Endothelial cell of umbilical vein (primary cell): ENCODE measurements at regions not wholly inside any gene's neighbourhood (a gene's known extent, or its start where the extent isn't known, plus 50 kb on each side); places are given as distances from the start of the nearest gene placed in this dataset.

Experiments
- BruUV-seq: library from RNA; stranded (reverse); fragments of 400-500 nt; replicated peaks from 2 replicates; lab custom pipeline; 2021; lab: Mats Ljungman, UMichigan
- CTCF ChIA-PET: fragments of 300-600, 350-600 bp; sonication (Branson Sonifier 250); formaldehyde crosslinking; loops from one replicate; lab custom pipeline; 2021; ENCODE audit warnings: antibody characterized with exemption, inconsistent platforms; lab: Charles Lee
- POLR2A ChIA-PET: fragments of 300-600, 350-600 bp; sonication (Branson Sonifier 250); formaldehyde crosslinking; loops from one replicate; lab custom pipeline; 2021; ENCODE audit warnings: antibody characterized with exemption, inconsistent platforms; lab: Charles Lee
- DNase-seq: peaks from one replicate; pipeline ENCODE4 v3.0.0-alpha.2; 2011; ENCODE audit warnings: low read depth, low spot score
- FAIRE-seq: peaks from 2 replicates; lab custom pipeline; 2011; peaks lifted over from hg19 to GRCh38; lab: Jason Lieb, UNC
- H2AFZ ChIP-seq: 2 replicates; pipeline ENCODE4 v1.6.0; 2012; ENCODE audit warnings: low read depth, low read length, control low read depth, inconsistent platforms
- H3K27ac ChIP-seq: 2 replicates; pipeline ENCODE4 v1.5.1; 2011; ENCODE audit warnings: low read depth, mild to moderate bottlenecking, control low read depth, low read length, moderate library complexity; ENCODE audit not compliant: insufficient read depth
- H3K27me3 ChIP-seq, 2 experiments: 2 replicates each; pipeline versions ENCODE4 v1.6.0 to v1.6.1; 2011; ENCODE audit warnings: low read length in 2 of 2, mixed read lengths in 1 of 2; ENCODE audit not compliant: control insufficient read depth in 2 of 2, insufficient read depth in 2 of 2
- H3K36me3 ChIP-seq, 2 experiments: 2 replicates in 1 of 2; 3 replicates in 1 of 2; pipeline ENCODE4 v1.5.1; 2011; ENCODE audit warnings: low read length in 2 of 2, mild to moderate bottlenecking in 1 of 2, moderate library complexity in 1 of 2; ENCODE audit not compliant: control insufficient read depth in 2 of 2, insufficient read depth in 2 of 2; ENCODE audit errors: extremely low read depth in 1 of 2
- H3K4me1 ChIP-seq: 3 replicates; pipeline ENCODE4 v1.5.1; 2011; ENCODE audit warnings: mild to moderate bottlenecking, low read length; ENCODE audit not compliant: control insufficient read depth, insufficient read depth; ENCODE audit errors: extremely low read depth
- H3K4me2 ChIP-seq: 2 replicates; pipeline ENCODE4 v1.6.1; 2011; ENCODE audit warnings: low read length, control low read depth, mixed read lengths; ENCODE audit not compliant: insufficient read depth
- H3K4me3 ChIP-seq, 3 experiments: fragments of 200-600 bp in 1 of 3; sonication (generic), shearing (Covaris generic) in 1 of 3; replicated peaks in 1 of 3; 2 replicates each; pipeline ENCODE4 v1.5.1; 2011 to 2016; ENCODE audit warnings: control low read depth in 3 of 3, low read length in 3 of 3, mild to moderate bottlenecking in 2 of 3, inconsistent platforms in 1 of 3, low read depth in 1 of 3, moderate library complexity in 1 of 3; ENCODE audit not compliant: insufficient read depth in 1 of 3
- H3K79me2 ChIP-seq: 2 replicates; pipeline ENCODE4 v1.6.0; 2012; ENCODE audit warnings: low read length, inconsistent platforms; ENCODE audit not compliant: control insufficient read depth, insufficient read depth
- H3K9ac ChIP-seq: replicated peaks from 2 replicates; pipeline ENCODE3; 2011; ENCODE audit warnings: low read length, control low read depth; ENCODE audit not compliant: insufficient read depth; ENCODE audit errors: extremely low read depth
- H3K9me1 ChIP-seq: replicated peaks from 3 replicates; pipeline ENCODE4 v1.6.0; 2011; ENCODE audit warnings: mild to moderate bottlenecking, low read length; ENCODE audit not compliant: control insufficient read depth, insufficient read depth; ENCODE audit errors: extremely low read depth
- H3K9me3 ChIP-seq: replicated peaks from 2 replicates; pipeline ENCODE4 v1.5.1; 2012; ENCODE audit warnings: low read length, inconsistent platforms; ENCODE audit not compliant: control insufficient read depth, insufficient read depth
- H4K20me1 ChIP-seq: replicated peaks from 2 replicates; pipeline ENCODE3; 2011; ENCODE audit warnings: mild to moderate bottlenecking, low read length; ENCODE audit not compliant: control insufficient read depth, insufficient read depth; ENCODE audit errors: extremely low read depth
- EZH2 ChIP-seq: IDR thresholded peaks from 2 replicates; pipeline ENCODE4 v1.6.1; 2012; ENCODE audit warnings: borderline replicate concordance, low read depth, mild to moderate bottlenecking, moderate library complexity, low read length, inconsistent platforms; ENCODE audit not compliant: severe bottlenecking
- FOS ChIP-seq: IDR thresholded peaks from 2 replicates; pipeline ENCODE4 v1.6.1; 2011; ENCODE audit warnings: mild to moderate bottlenecking, low read length, moderate library complexity, borderline replicate concordance; ENCODE audit not compliant: insufficient read depth
- GATA2 ChIP-seq: IDR thresholded peaks from 2 replicates; pipeline ENCODE4 v1.7.0; 2011; ENCODE audit warnings: low read depth, mild to moderate bottlenecking, moderate library complexity, mixed read lengths, low read length; ENCODE audit not compliant: insufficient read length, insufficient read depth
- JUN ChIP-seq: IDR thresholded peaks from 2 replicates; pipeline ENCODE4 v1.6.1; 2011; ENCODE audit warnings: borderline replicate concordance, low read depth; ENCODE audit not compliant: insufficient read length, insufficient read depth
- MYC ChIP-seq: IDR thresholded peaks from one replicate; pipeline ENCODE4 v1.6.1; 2011; ENCODE audit warnings: mild to moderate bottlenecking, low read depth, low read length
- POLR2A ChIP-seq: IDR thresholded peaks from 2 replicates; pipeline ENCODE4 v1.6.1; 2012; ENCODE audit warnings: low read depth, mild to moderate bottlenecking, control low read depth, low read length
- POLR2AphosphoS5 ChIP-seq: IDR thresholded peaks from 2 replicates; pipeline ENCODE4 v1.6.1; 2012; ENCODE audit warnings: low read depth, mild to moderate bottlenecking, control low read depth, low read length, moderate library complexity; ENCODE audit not compliant: insufficient read depth
- dilution Hi-C: fragments of 300-500 bp; cut with MboI; formaldehyde crosslinking; loops from one replicate; pipeline ENCODE4 v1.15.0; 2019; ENCODE audit warnings: low sequenced_read_pairs; ENCODE audit not compliant: extremely low pct_ligation_motif_present
- intact Hi-C: fragments of 100-400 bp; cut with micrococcal nuclease; formaldehyde crosslinking; loops from one replicate; pipeline ENCODE4 v1.10.0; 2022
- TF ChIP-seq, protein P1 (sequence below): IDR thresholded peaks from 2 replicates; pipeline ENCODE4 v1.6.1; 2011; ENCODE audit not compliant: insufficient read depth, insufficient read length
- TF ChIP-seq, protein P2 (sequence below), 2 donors: IDR thresholded peaks; 1 replicate in 1 of 2; 2 replicates in 1 of 2; pipeline ENCODE4 v1.5.1; 2011; ENCODE audit warnings: low read length in 2 of 2, mild to moderate bottlenecking in 2 of 2, moderate library complexity in 2 of 2, control low read depth in 1 of 2, inconsistent platforms in 1 of 2, low read depth in 1 of 2; ENCODE audit not compliant: insufficient read depth in 1 of 2; ENCODE audit errors: extremely low read depth in 1 of 2

DNA sequence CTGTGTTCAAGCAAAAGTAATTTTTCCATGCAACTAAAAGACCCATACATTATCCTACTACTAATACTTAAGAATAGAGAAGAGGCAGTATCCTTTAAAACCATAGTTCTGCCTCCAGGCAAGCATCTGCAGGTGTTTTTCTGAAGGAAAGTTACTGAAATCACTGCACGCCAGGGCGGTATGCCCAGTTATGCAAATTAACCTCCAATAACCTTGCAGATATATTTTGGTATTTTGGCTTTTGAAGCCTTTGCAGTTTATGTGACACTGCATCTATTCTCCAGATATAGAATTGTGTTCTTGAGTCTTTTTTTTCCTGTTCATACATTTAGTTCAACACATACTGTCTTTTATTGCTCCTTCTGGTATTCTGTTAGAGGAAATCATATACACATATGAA, 346.2 kb upstream of the PDGFD start:
- Histone ChIP-seq H3K9ac (no peak overlapping the region), H3K79me2 (no peaks in the 10 kb centered on the region), H3K9me3 (no peaks in the 10 kb centered on the region), H3K4me2 (no peak overlapping the region), H3K27ac (no peak overlapping the region), H3K36me3 (no peaks in the 10 kb centered on the region), H3K4me1 (no peaks in the 10 kb centered on the region), H3K4me3 (no peak overlapping the region), H3K27me3 (no peaks in the 10 kb centered on the region), H2AFZ (no peak overlapping the region), H3K9me1 (no peaks in the 10 kb centered on the region), H4K20me1 (no peaks in the 10 kb centered on the region)
- BruUV-seq = no TSS peak
- intact Hi-C loops (no loop called here), dilution Hi-C loops (no loop called here)
- no peak for TF ChIP-seq JUN
- TF ChIP-seq POLR2A = no peak
- DNase-seq (no peak), FAIRE-seq (no peak)
- CTCF ChIA-PET = no interaction called here
- POLR2A ChIA-PET = no interaction called here

DNA sequence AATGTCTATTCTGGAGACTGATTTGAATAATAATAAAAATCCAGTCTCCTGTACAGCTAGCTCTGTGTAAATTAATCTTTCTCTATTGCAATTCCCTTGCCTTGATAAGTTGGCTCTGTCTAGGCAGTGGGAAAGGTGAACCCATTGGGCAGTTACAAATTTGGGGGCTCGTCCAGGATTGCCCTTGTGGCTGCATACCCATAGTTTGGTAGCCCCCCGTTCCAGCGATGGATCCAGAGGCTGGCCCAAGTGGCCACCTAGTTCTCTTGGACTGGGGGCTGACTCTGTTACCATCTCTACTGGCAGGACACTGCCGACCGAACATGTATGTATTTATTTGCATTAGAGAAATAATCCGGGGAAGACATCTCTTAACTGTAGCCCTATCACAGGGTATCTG, 326.2 kb upstream of the PDGFD start:
- BruUV-seq = no TSS peak
- intact Hi-C loops (no loop called here), dilution Hi-C loops (no loop called here)
- no peaks in the 10 kb centered on the region for H3K9me3 ChIP-seq
- ChIA-PET CTCF (no interaction called here), POLR2A (no interaction called here)
- no peaks in the 10 kb centered on the region for H3K4me1 ChIP-seq
- H3K27ac ChIP-seq = no peak overlapping the region
- H3K27me3 ChIP-seq = no peaks in the 10 kb centered on the region
- H3K36me3 ChIP-seq = no peaks in the 10 kb centered on the region
- no peak overlapping the region for H3K9ac ChIP-seq
- H3K4me3 ChIP-seq = no peak overlapping the region
- no peak for FAIRE-seq
- no peaks in the 10 kb centered on the region for H3K79me2 ChIP-seq
- no peaks in the 10 kb centered on the region for H3K9me1 ChIP-seq
- no peaks in the 10 kb centered on the region for H4K20me1 ChIP-seq
- no peak for DNase-seq
- TF ChIP-seq, protein P1, sequence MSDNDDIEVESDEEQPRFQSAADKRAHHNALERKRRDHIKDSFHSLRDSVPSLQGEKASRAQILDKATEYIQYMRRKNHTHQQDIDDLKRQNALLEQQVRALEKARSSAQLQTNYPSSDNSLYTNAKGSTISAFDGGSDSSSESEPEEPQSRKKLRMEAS = no peak
- TF ChIP-seq, protein P2, sequence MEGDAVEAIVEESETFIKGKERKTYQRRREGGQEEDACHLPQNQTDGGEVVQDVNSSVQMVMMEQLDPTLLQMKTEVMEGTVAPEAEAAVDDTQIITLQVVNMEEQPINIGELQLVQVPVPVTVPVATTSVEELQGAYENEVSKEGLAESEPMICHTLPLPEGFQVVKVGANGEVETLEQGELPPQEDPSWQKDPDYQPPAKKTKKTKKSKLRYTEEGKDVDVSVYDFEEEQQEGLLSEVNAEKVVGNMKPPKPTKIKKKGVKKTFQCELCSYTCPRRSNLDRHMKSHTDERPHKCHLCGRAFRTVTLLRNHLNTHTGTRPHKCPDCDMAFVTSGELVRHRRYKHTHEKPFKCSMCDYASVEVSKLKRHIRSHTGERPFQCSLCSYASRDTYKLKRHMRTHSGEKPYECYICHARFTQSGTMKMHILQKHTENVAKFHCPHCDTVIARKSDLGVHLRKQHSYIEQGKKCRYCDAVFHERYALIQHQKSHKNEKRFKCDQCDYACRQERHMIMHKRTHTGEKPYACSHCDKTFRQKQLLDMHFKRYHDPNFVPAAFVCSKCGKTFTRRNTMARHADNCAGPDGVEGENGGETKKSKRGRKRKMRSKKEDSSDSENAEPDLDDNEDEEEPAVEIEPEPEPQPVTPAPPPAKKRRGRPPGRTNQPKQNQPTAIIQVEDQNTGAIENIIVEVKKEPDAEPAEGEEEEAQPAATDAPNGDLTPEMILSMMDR (IDR thresholded peaks at IDR 0.05; ENCODE audit: extremely low read depth in 1 of 2, insufficient read depth in 1 of 2, low read depth in 1 of 2, low read length in 2 of 2) = no peak
- TF ChIP-seq EZH2 (no peak), JUN (no peak), FOS (no peak), MYC (no peak), POLR2A (no peak), GATA2 (no peak), POLR2AphosphoS5 (no peak)
- H3K4me2 ChIP-seq = no peak overlapping the region
- no peak overlapping the region for H2AFZ ChIP-seq
